Panc1 (cell line): ENCODE measurements at regions not wholly inside any gene's neighbourhood (a gene's known extent, or its start where the extent isn't known, plus 50 kb on each side); places are given as distances from the start of the nearest gene placed in this dataset.

ENCODE experiments used
- ATAC-seq: fragments of 200-7000 bp; cut with Tn5 transposase; 2 replicates; pipeline ENCODE4 v1.9.1; 2020; ENCODE audit warnings: mild to moderate bottlenecking, moderate library complexity
- BruUV-seq: library from RNA; stranded (reverse); fragments of 400-500 nt; replicated peaks from 2 replicates; lab custom pipeline; 2021; lab: Mats Ljungman, UMichigan
- CTCF ChIA-PET: fragments of 300-600 bp; sonication (Branson Sonifier 250); formaldehyde crosslinking; loops from one replicate; lab custom pipeline; 2022; ENCODE audit warnings: antibody characterized with exemption; lab: Charles Lee
- POLR2A ChIA-PET: fragments of 300-600 bp; sonication (Branson Sonifier 250); formaldehyde crosslinking; loops from one replicate; lab custom pipeline; 2022; ENCODE audit warnings: antibody characterized with exemption; lab: Charles Lee
- DNase-seq: peaks from one replicate; pipeline ENCODE4 v3.0.0-alpha.2; 2010; ENCODE audit warnings: low read depth, low spot score
- H3K27ac ChIP-seq: 2 replicates; pipeline ENCODE4 v1.5.1; 2011; ENCODE audit warnings: mild to moderate bottlenecking, low read length, inconsistent platforms
- H3K27me3 ChIP-seq: fragments of 200-500 bp; sonication (Bioruptor generic); 2 replicates; pipeline ENCODE4 v1.6.0; 2014; ENCODE audit warnings: low read length, inconsistent platforms; ENCODE audit not compliant: control insufficient read depth, insufficient read depth
- H3K36me3 ChIP-seq: fragments of 200-500 bp; sonication (Bioruptor generic); 2 replicates; pipeline ENCODE4 v1.5.1; 2014; ENCODE audit warnings: inconsistent platforms, mild to moderate bottlenecking, low read length, moderate library complexity; ENCODE audit not compliant: control insufficient read depth, insufficient read depth
- H3K4me1 ChIP-seq: 2 replicates; pipeline ENCODE4 v1.5.1; 2011; ENCODE audit warnings: inconsistent platforms, mild to moderate bottlenecking, low read length, moderate library complexity; ENCODE audit not compliant: control insufficient read depth, insufficient read depth
- H3K4me3 ChIP-seq, 2 experiments: 2 replicates each; pipeline ENCODE4 v1.5.1; 2011 to 2012; ENCODE audit warnings: low read depth in 2 of 2, low read length in 2 of 2, mild to moderate bottlenecking in 2 of 2, inconsistent platforms in 1 of 2, moderate library complexity in 1 of 2
- H3K9me3 ChIP-seq: fragments of 200-500 bp; sonication (Bioruptor generic); 2 replicates; pipeline ENCODE4 v1.5.1; 2014; ENCODE audit warnings: low read depth, mild to moderate bottlenecking, inconsistent platforms, low read length, moderate library complexity; ENCODE audit not compliant: control insufficient read depth, insufficient read depth
- CTCF ChIP-seq: fragments of 450-650 bp; IDR thresholded peaks from 2 replicates; pipeline ENCODE4 v1.5.1; 2017; ENCODE audit warnings: mild to moderate bottlenecking
- POLR2AphosphoS5 ChIP-seq: IDR thresholded peaks from 2 replicates; pipeline ENCODE4 v1.6.1; 2012; ENCODE audit warnings: mild to moderate bottlenecking, low read depth, low read length, moderate library complexity
- REST ChIP-seq, 2 experiments: IDR thresholded peaks; 2 replicates each; pipeline ENCODE4 v1.6.1; 2011 to 2012; ENCODE audit warnings: low read depth in 2 of 2, control low read depth in 1 of 2, low read length in 1 of 2, mild to moderate bottlenecking in 1 of 2, moderate library complexity in 1 of 2; ENCODE audit not compliant: insufficient read depth in 1 of 2
- SIN3A ChIP-seq: IDR thresholded peaks from 2 replicates; pipeline ENCODE4 v1.6.1; 2012; ENCODE audit warnings: low read depth, mild to moderate bottlenecking, low read length, moderate library complexity, borderline replicate concordance; ENCODE audit not compliant: insufficient read depth
- TCF7L2 ChIP-seq: IDR thresholded peaks from 2 replicates; pipeline ENCODE4 v1.6.1; 2011; ENCODE audit warnings: mild to moderate bottlenecking, low read depth, low read length, inconsistent platforms
- in situ Hi-C: cut with HindIII; loops from 2 replicates; pipeline ENCODE4 v1.10.0; 2016; ENCODE audit warnings: low sequenced_read_pairs, low pct_unique_long_range_greater_than_20kb
- intact Hi-C: fragments of 100-400 bp; cut with micrococcal nuclease; formaldehyde crosslinking; loops from one replicate; pipeline ENCODE4 v1.10.0; 2022; ENCODE audit not compliant: unreplicated experiment

- H3K36me3 ChIP-seq: no peaks in the 10 kb centered on the region
- no peak overlapping the region for H3K4me3 ChIP-seq
- DNase-seq: no peak
- intact Hi-C loops: no loop called here
- no peak for ATAC-seq
- no peak overlapping the region for H3K27ac ChIP-seq
- no peaks in the 10 kb centered on the region for H3K9me3 ChIP-seq
- CTCF ChIA-PET: no interaction called here
- no peak for TF ChIP-seq CTCF
- no peak for TF ChIP-seq SIN3A
- TF ChIP-seq TCF7L2: no peak
- no peak for TF ChIP-seq POLR2AphosphoS5
- TF ChIP-seq REST (IDR thresholded peaks at IDR 0.05; ENCODE audit: insufficient read depth in 1 of 2, low read depth in 2 of 2, low read length in 1 of 2): no peak
- no peaks in the 10 kb centered on the region for H3K4me1 ChIP-seq
- POLR2A ChIA-PET: no interaction called here
- in situ Hi-C loops: no loop called here
- BruUV-seq: no TSS peak
- H3K27me3 ChIP-seq: no peaks in the 10 kb centered on the region
These were observed 1166.3 kb upstream of the ADGRL3 start for GRCh38 chr4:60033826-60034225.

GRCh38 chr4:60034361-60034760 lies 1165.8 kb upstream of the ADGRL3 start:
- intact Hi-C loops: no loop called here
- no peaks in the 10 kb centered on the region for H3K27me3 ChIP-seq
- H3K36me3 ChIP-seq: no peaks in the 10 kb centered on the region
- H3K27ac ChIP-seq: no peak overlapping the region
- no TSS peak for BruUV-seq
- H3K4me3 ChIP-seq: no peak overlapping the region; a peak in 1 of 4 replicates
- no peaks in the 10 kb centered on the region for H3K9me3 ChIP-seq
- ChIA-PET CTCF (no interaction called here), POLR2A (no interaction called here)
- TF ChIP-seq POLR2AphosphoS5 (no peak), SIN3A (no peak)
- H3K4me1 ChIP-seq: no peaks in the 10 kb centered on the region
- DNase-seq: no peak
- ATAC-seq: no peak
- in situ Hi-C loops: no loop called here

GRCh38 chr4:60039908-60040307 lies 1160.2 kb upstream of the ADGRL3 start:
- Histone ChIP-seq H3K9me3 (no peaks in the 10 kb centered on the region), H3K4me1 (no peaks in the 10 kb centered on the region), H3K27me3 (no peaks in the 10 kb centered on the region), H3K27ac (no peak overlapping the region), H3K4me3 (no peak overlapping the region), H3K36me3 (no peaks in the 10 kb centered on the region)
- BruUV-seq: no TSS peak
- TF ChIP-seq REST (IDR thresholded peaks at IDR 0.05; ENCODE audit: insufficient read depth in 1 of 2, low read depth in 2 of 2, low read length in 1 of 2) (no peak), TCF7L2 (no peak), POLR2AphosphoS5 (no peak), CTCF (no peak)
- intact Hi-C loops (no loop called here), in situ Hi-C loops (no loop called here)
- DNase-seq (no peak), ATAC-seq (no peak)
- CTCF ChIA-PET: no interaction called here
- POLR2A ChIA-PET: no interaction called here
